Inflammatory macrophage (primary cell): ENCODE measurements at regions not wholly inside any gene's neighbourhood (a gene's known extent, or its start where the extent isn't known, plus 50 kb on each side); places are given as distances from the start of the nearest gene placed in this dataset.
"Not testable (repeated sequence)": the region's sequence is repeated elsewhere in the genome, so short reads cannot be mapped to it uniquely, and the experiment has no call there.

Experiments used
- DNase-seq, 2 donors: peaks; one replicate each; pipeline ENCODE4 v3.0.0-alpha.2; 2020 to 2022

GRCh38 chr15:87527875-87528274, 728.7 kb downstream of the NTRK3 start:
- no peak for DNase-seq

- DNase-seq, result no peak
Measured at GRCh38 chr15:87527416-87527815, 729.1 kb downstream of the NTRK3 start.

- DNase-seq, result no peak
Measured at GRCh38 chr15:87523516-87523915, 733.0 kb downstream of the NTRK3 start.

- no peak for DNase-seq
Measured at GRCh38 chr15:87522997-87523396, 733.5 kb downstream of the NTRK3 start.

GRCh38 chr15:87518957-87519356, 737.6 kb downstream of the NTRK3 start:
- DNase-seq, result no peak

- DNase-seq, result no peak
Measured at GRCh38 chr15:87508086-87508485, 748.5 kb downstream of the NTRK3 start.

- no peak for DNase-seq
Measured at GRCh38 chr15:87502173-87502572, 754.4 kb downstream of the NTRK3 start.

GRCh38 chr15:87500240-87500639, 756.3 kb downstream of the NTRK3 start:
- DNase-seq, result no peak

- DNase-seq, result no peak
Measured at GRCh38 chr15:87498560-87498959, 758.0 kb downstream of the NTRK3 start.

GRCh38 chr15:87496795-87497194, 759.7 kb downstream of the NTRK3 start:
- no peak for DNase-seq

GRCh38 chr15:87496109-87496508, 760.4 kb downstream of the NTRK3 start:
- DNase-seq, result no peak

- no peak for DNase-seq
Measured at GRCh38 chr15:87493803-87494202, 762.7 kb downstream of the NTRK3 start.

GRCh38 chr15:87492321-87492720, 764.2 kb downstream of the NTRK3 start:
- DNase-seq, result no peak

GRCh38 chr15:87490666-87491065, 765.9 kb downstream of the NTRK3 start:
- DNase-seq, result no peak

GRCh38 chr15:87489902-87490665, 766.5 kb downstream of the NTRK3 start:
- no peak for DNase-seq

GRCh38 chr15:87489456-87489855, 767.1 kb downstream of the NTRK3 start:
- DNase-seq, result no peak

GRCh38 chr15:87487484-87487883, 769.1 kb downstream of the NTRK3 start:
- no peak for DNase-seq

GRCh38 chr15:87483468-87483867, 773.1 kb downstream of the NTRK3 start:
- no peak for DNase-seq

- no peak for DNase-seq
Measured at GRCh38 chr15:87481126-87481525, 775.4 kb downstream of the NTRK3 start.

- no peak for DNase-seq
Measured at GRCh38 chr15:87478687-87479072, 777.9 kb downstream of the NTRK3 start.

GRCh38 chr15:87477737-87478686, 778.5 kb downstream of the NTRK3 start:
- DNase-seq, result no peak

- no peak for DNase-seq
Measured at GRCh38 chr15:87477026-87477425, 779.5 kb downstream of the NTRK3 start.

- no peak for DNase-seq
Measured at GRCh38 chr15:87470923-87471322, 785.6 kb downstream of the NTRK3 start.

GRCh38 chr15:87463956-87464355, 792.6 kb downstream of the NTRK3 start:
- not testable (repeated sequence) for DNase-seq
